ENCODE measurements at regions not wholly inside any gene's neighbourhood (a gene's known extent, or its start where the extent isn't known, plus 50 kb on each side); places are given as distances from the start of the nearest gene placed in this dataset.

- H3K4me1 ChIP-seq, result no peaks in the 10 kb centered on the region
- no peaks in the 10 kb centered on the region for H3K27me3 ChIP-seq
- intact Hi-C loops (cut with DNase I; ENCODE audit: low total_unique reads), result no loop called here
- no peaks in the 10 kb centered on the region for H3K36me3 ChIP-seq
- no peaks in the 10 kb centered on the region for H3K9me3 ChIP-seq
- no peak for DNase-seq
- no peak overlapping the region for H3K4me3 ChIP-seq
- no peak overlapping the region for H3K27ac ChIP-seq
- TF ChIP-seq POLR2A (IDR thresholded peaks at IDR 0.05), result no peak
- TF ChIP-seq, protein P1, sequence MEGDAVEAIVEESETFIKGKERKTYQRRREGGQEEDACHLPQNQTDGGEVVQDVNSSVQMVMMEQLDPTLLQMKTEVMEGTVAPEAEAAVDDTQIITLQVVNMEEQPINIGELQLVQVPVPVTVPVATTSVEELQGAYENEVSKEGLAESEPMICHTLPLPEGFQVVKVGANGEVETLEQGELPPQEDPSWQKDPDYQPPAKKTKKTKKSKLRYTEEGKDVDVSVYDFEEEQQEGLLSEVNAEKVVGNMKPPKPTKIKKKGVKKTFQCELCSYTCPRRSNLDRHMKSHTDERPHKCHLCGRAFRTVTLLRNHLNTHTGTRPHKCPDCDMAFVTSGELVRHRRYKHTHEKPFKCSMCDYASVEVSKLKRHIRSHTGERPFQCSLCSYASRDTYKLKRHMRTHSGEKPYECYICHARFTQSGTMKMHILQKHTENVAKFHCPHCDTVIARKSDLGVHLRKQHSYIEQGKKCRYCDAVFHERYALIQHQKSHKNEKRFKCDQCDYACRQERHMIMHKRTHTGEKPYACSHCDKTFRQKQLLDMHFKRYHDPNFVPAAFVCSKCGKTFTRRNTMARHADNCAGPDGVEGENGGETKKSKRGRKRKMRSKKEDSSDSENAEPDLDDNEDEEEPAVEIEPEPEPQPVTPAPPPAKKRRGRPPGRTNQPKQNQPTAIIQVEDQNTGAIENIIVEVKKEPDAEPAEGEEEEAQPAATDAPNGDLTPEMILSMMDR (IDR thresholded peaks at IDR 0.05), result no peak
Observed at GRCh38 chr10:130493021-130493420, 356.8 kb downstream of the GLRX3 start.

DNA sequence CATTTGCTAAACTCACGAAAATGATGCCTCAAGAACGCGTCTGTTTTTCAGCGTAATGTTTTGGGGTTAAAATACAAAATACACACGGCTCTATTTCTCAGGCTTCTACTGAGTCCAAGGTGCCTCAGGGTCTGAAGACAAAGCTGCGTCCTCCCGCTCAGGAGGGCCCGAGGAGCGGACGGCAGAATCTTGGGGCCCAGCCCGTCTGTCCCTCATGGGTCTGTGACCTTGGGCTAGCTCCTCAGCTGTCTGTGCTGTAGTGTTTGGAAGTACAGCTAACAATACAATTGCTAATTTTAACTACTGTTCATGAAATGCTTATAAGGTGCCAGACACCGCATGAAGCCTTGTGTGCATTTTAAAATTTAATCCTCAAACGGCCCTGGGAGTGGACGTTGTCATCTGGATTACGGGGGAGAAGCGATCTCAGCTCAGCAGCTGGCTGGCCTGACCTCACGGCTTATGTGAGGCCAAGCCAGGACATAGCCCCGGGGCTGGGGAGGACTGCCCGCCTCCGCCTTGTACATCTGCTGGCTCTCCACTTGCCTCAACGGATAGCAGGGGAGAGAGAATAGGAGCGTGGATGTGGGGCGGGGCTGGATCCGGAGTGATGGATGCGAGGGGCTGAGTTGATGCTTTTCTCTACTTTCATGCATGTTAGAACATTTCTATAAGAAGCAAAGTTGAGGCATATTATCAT, 357.4 kb downstream of the GLRX3 start:
- intact Hi-C loops (cut with DNase I; ENCODE audit: low total_unique reads), result no loop called here
- DNase-seq, result no peak
- TF ChIP-seq, protein P1 (IDR thresholded peaks at IDR 0.05), result no peak
- TF ChIP-seq POLR2A (IDR thresholded peaks at IDR 0.05), result no peak
- no peak overlapping the region for H3K27ac ChIP-seq
- H3K27me3 ChIP-seq, result no peaks in the 10 kb centered on the region
- H3K4me1 ChIP-seq, result no peaks in the 10 kb centered on the region
- H3K36me3 ChIP-seq, result no peaks in the 10 kb centered on the region
- no peaks in the 10 kb centered on the region for H3K9me3 ChIP-seq
- H3K4me3 ChIP-seq, result no peak overlapping the region

- H3K27ac ChIP-seq, result no peak overlapping the region
- H3K4me3 ChIP-seq, result no peak overlapping the region
- intact Hi-C loops (cut with DNase I; ENCODE audit: low total_unique reads), result no loop called here
- no peaks in the 10 kb centered on the region for H3K27me3 ChIP-seq
- H3K4me1 ChIP-seq, result no peaks in the 10 kb centered on the region
- no peak for DNase-seq
- H3K36me3 ChIP-seq, result no peaks in the 10 kb centered on the region
- no peaks in the 10 kb centered on the region for H3K9me3 ChIP-seq
- TF ChIP-seq, protein P1 (IDR thresholded peaks at IDR 0.05), result no peak
- no peak for TF ChIP-seq POLR2A (IDR thresholded peaks at IDR 0.05)
Observed at GRCh38 chr10:130495116-130495862, 359.1 kb downstream of the GLRX3 start.

GRCh38 chr10:130495891-130496636, 359.9 kb downstream of the GLRX3 start:
- no peaks in the 10 kb centered on the region for H3K36me3 ChIP-seq
- TF ChIP-seq, protein P1 (IDR thresholded peaks at IDR 0.05), result no peak
- TF ChIP-seq POLR2A (IDR thresholded peaks at IDR 0.05), result no peak
- DNase-seq, result no peak
- H3K27ac ChIP-seq, result no peak overlapping the region
- no peaks in the 10 kb centered on the region for H3K9me3 ChIP-seq
- no peaks in the 10 kb centered on the region for H3K4me1 ChIP-seq
- H3K27me3 ChIP-seq, result no peaks in the 10 kb centered on the region
- H3K4me3 ChIP-seq, result no peak overlapping the region
- intact Hi-C loops (cut with DNase I; ENCODE audit: low total_unique reads), result no loop called here
